ENCODE measurements at regions not wholly inside any gene's neighbourhood (a gene's known extent, or its start where the extent isn't known, plus 50 kb on each side); places are given as distances from the start of the nearest gene placed in this dataset.

- no peak for TF ChIP-seq CTCF (IDR thresholded peaks at IDR 0.05; ENCODE audit: borderline replicate concordance, insufficient read depth, low read depth, low read length)
- no peak overlapping the region for H3K4me3 ChIP-seq (ENCODE audit: low read depth, low read length)
Observed at GRCh38 chr6:28802417-28803336, 121.1 kb downstream of the TRIM27 start.

- TF ChIP-seq CTCF (IDR thresholded peaks at IDR 0.05; ENCODE audit: borderline replicate concordance, insufficient read depth, low read depth, low read length), result no peak
- H3K4me3 ChIP-seq (ENCODE audit: low read depth, low read length), result no peak overlapping the region
Observed at GRCh38 chr6:28803337-28803709, 120.5 kb downstream of the TRIM27 start.

- TF ChIP-seq CTCF (IDR thresholded peaks at IDR 0.05; ENCODE audit: borderline replicate concordance, insufficient read depth, low read depth, low read length), result no peak
- H3K4me3 ChIP-seq (ENCODE audit: low read depth, low read length), result no peak overlapping the region
Observed at GRCh38 chr6:28807682-28808280, 116.0 kb downstream of the TRIM27 start.

- H3K4me3 ChIP-seq (ENCODE audit: low read depth, low read length), result no peak overlapping the region
Observed at GRCh38 chr6:28808383-28808782, 115.4 kb downstream of the TRIM27 start.

GRCh38 chr6:28809947-28810658, 113.7 kb downstream of the TRIM27 start:
- no peak for TF ChIP-seq CTCF (IDR thresholded peaks at IDR 0.05; ENCODE audit: borderline replicate concordance, insufficient read depth, low read depth, low read length)
- H3K4me3 ChIP-seq (ENCODE audit: low read depth, low read length), result no peak overlapping the region

More at GRCh38 chr6:28808383-28808782, 115.4 kb downstream of the TRIM27 start:
- no peak for TF ChIP-seq CTCF (IDR thresholded peaks at IDR 0.05; ENCODE audit: borderline replicate concordance, insufficient read depth, low read depth, low read length)

GRCh38 chr6:28810659-28811053, 113.1 kb downstream of the TRIM27 start:
- H3K4me3 ChIP-seq (ENCODE audit: low read depth, low read length), result no peak overlapping the region
- TF ChIP-seq CTCF (IDR thresholded peaks at IDR 0.05; ENCODE audit: borderline replicate concordance, insufficient read depth, low read depth, low read length), result no peak
